ENCODE measurements at regions not wholly inside any gene's neighbourhood (a gene's known extent, or its start where the extent isn't known, plus 50 kb on each side); places are given as distances from the start of the nearest gene placed in this dataset.

GRCh38 chr3:176426371-176426770 is 770.9 kb downstream of the TBL1XR1 start:
- Histone ChIP-seq H3K4me3 (no peak overlapping the region), H3K4me1 (no peaks in the 10 kb centered on the region), H3K27ac (no peak overlapping the region), H3K27me3 (no peaks in the 10 kb centered on the region), H3K36me3 (no peaks in the 10 kb centered on the region), H3K9me3 (no peaks in the 10 kb centered on the region)
- TF ChIP-seq CTCF (IDR thresholded peaks at IDR 0.05) (no peak), POLR2AphosphoS5 (IDR thresholded peaks at IDR 0.05) (no peak), EP300 (IDR thresholded peaks at IDR 0.05) (no peak), POLR2A (IDR thresholded peaks at IDR 0.05) (no peak)
- ATAC-seq, result no peak

DNA sequence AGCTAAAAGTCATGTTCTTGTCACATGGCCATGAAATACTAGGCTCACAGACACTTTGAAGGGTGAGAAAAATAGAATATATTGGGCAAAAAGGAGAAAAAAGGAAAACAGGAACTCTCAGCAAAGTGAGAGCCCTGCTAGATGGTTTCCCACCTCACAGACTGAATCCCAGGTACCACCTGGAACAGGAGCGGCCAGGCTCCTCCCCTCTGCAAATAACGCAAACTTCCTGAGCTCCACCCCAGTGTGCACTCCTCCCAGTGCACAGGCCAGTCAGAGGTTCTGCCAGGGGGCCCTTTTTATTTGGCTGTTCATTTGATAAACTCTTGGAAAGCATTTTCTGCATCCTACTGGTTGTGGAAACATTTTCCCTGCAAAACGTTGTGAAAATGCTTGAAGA is 780.4 kb downstream of the TBL1XR1 start:
- Histone ChIP-seq H3K4me1 (no peaks in the 10 kb centered on the region), H3K9me3 (no peaks in the 10 kb centered on the region), H3K36me3 (no peaks in the 10 kb centered on the region), H3K27ac (no peak overlapping the region), H3K27me3 (no peaks in the 10 kb centered on the region), H3K4me3 (no peak overlapping the region)
- ATAC-seq, result no peak
- TF ChIP-seq CTCF (IDR thresholded peaks at IDR 0.05), result no peak
- TF ChIP-seq EP300 (IDR thresholded peaks at IDR 0.05), result no peak
- TF ChIP-seq POLR2AphosphoS5 (IDR thresholded peaks at IDR 0.05), result no peak
- no peak for TF ChIP-seq POLR2A (IDR thresholded peaks at IDR 0.05)
- 83 to 89% methylated on average over 3 of the region's 3 CpGs for WGBS, 2 donors (ENCODE audit: low coverage in 1 of 2)

DNA sequence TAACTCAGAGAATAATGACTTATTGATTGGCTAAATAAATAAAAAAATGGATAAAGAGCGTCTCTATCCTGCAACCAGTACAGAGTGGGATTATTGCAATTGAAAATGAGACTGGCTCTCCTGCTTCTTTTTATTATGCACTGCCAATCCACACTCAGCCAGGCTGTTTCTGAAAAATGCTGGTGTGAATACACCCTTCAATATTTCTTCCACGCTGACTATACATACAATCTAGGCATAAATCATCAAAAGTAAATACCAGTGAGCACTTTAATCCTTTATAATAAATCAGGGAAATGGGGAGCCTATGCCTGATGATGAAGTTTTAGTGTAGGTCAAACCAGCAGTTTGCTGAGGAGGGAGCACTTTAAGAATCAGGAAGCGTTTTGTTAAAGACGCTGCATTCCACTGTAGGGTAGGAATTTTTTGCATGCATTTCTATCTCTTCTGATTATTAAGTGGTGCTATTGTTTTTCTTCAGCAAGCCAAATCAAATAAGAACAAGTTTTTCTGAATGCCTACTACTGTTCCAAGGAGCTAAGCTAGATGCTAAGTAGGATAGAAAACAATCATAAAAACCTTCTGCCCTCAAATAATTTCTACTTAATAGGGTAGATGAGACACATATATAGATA is 781.5 kb downstream of the TBL1XR1 start:
- H3K9me3 ChIP-seq, result no peaks in the 10 kb centered on the region
- no peaks in the 10 kb centered on the region for H3K27me3 ChIP-seq
- H3K4me1 ChIP-seq, result no peaks in the 10 kb centered on the region
- no peak for ATAC-seq
- no peaks in the 10 kb centered on the region for H3K36me3 ChIP-seq
- no peak overlapping the region for H3K27ac ChIP-seq
- H3K4me3 ChIP-seq, result no peak overlapping the region
- 38 to 62% methylated on average over 4 of the region's 4 CpGs for WGBS, 2 donors (ENCODE audit: low coverage in 1 of 2)
- TF ChIP-seq EP300 (IDR thresholded peaks at IDR 0.05) (no peak), CTCF (IDR thresholded peaks at IDR 0.05) (no peak), POLR2AphosphoS5 (IDR thresholded peaks at IDR 0.05) (no peak), POLR2A (IDR thresholded peaks at IDR 0.05) (no peak)

DNA sequence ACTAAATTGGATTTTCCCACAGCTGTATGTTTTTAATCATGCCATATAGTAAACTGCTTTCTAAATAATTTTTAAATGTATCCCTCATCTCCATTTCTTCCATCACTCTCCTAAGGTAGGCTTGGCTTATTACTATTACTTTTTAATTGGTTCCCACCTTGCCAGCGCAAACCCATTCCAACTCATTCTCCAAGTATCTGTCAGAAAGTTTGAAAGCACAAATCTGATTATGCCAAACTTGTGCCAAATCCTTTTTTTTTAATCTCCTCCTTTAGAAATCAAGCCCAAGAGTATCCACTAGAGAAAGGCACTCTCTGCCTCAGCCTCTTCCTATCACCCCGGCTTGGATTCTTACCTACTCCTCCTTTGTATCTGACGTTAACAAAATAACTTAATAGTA is 784.5 kb downstream of the TBL1XR1 start:
- no peaks in the 10 kb centered on the region for H3K9me3 ChIP-seq
- ATAC-seq, result no peak
- no peaks in the 10 kb centered on the region for H3K4me1 ChIP-seq
- H3K27ac ChIP-seq, result no peak overlapping the region
- H3K27me3 ChIP-seq, result no peaks in the 10 kb centered on the region
- TF ChIP-seq POLR2AphosphoS5 (IDR thresholded peaks at IDR 0.05) (no peak), CTCF (IDR thresholded peaks at IDR 0.05) (no peak), EP300 (IDR thresholded peaks at IDR 0.05) (no peak), POLR2A (IDR thresholded peaks at IDR 0.05) (no peak)
- WGBS, 2 donors (ENCODE audit: low coverage in 1 of 2), result 73 to 96% methylated on average over 3 of the region's 3 CpGs
- no peak overlapping the region for H3K4me3 ChIP-seq
- no peaks in the 10 kb centered on the region for H3K36me3 ChIP-seq

- H3K27ac ChIP-seq, result no peak overlapping the region
- H3K36me3 ChIP-seq, result no peaks in the 10 kb centered on the region
- H3K4me1 ChIP-seq, result no peaks in the 10 kb centered on the region
- no peaks in the 10 kb centered on the region for H3K27me3 ChIP-seq
- H3K4me3 ChIP-seq, result no peak overlapping the region
- H3K9me3 ChIP-seq, result no peaks in the 10 kb centered on the region
- 93 to 100% methylated on average over 1 of the region's 1 CpG for WGBS, 2 donors (ENCODE audit: low coverage in 1 of 2)
- TF ChIP-seq POLR2AphosphoS5 (IDR thresholded peaks at IDR 0.05) (no peak), EP300 (IDR thresholded peaks at IDR 0.05) (no peak), CTCF (IDR thresholded peaks at IDR 0.05) (no peak), POLR2A (IDR thresholded peaks at IDR 0.05) (no peak)
- no peak for ATAC-seq
Observed at GRCh38 chr3:176403531-176403930, 793.8 kb downstream of the TBL1XR1 start.

Data from gastroesophageal sphincter (tissue), 4 donors.